Fibroblast of villous mesenchyme (primary cell): ENCODE measurements at regions not wholly inside any gene's neighbourhood (a gene's known extent, or its start where the extent isn't known, plus 50 kb on each side); places are given as distances from the start of the nearest gene placed in this dataset.
A peak's percentile ranks its signal among the peaks of the same experiment; 100 is the strongest.

Source experiments
- DNase-seq: peaks from one replicate; pipeline ENCODE4 v3.0.0-alpha.2; 2010; ENCODE audit warnings: low read depth
- H3K4me3 ChIP-seq: 2 replicates; pipeline ENCODE4 v1.5.1; 2011; ENCODE audit warnings: low read depth, mild to moderate bottlenecking, low read length
- CTCF ChIP-seq: IDR thresholded peaks from 2 replicates; pipeline ENCODE4 v1.5.1; 2012; ENCODE audit warnings: low read depth, mild to moderate bottlenecking, low read length; ENCODE audit not compliant: insufficient read depth

- TF ChIP-seq CTCF, result no peak
- DNase-seq, result no peak
- H3K4me3 ChIP-seq, result no peak overlapping the region
Measured at GRCh38 chr4:174438711-174439110, 83.6 kb downstream of the HPGD start.

GRCh38 chr4:174437749-174438148, 84.5 kb downstream of the HPGD start:
- no peak for TF ChIP-seq CTCF
- H3K4me3 ChIP-seq, result no peak overlapping the region
- DNase-seq, result peak; percentile 32

GRCh38 chr4:174437324-174437723, 85.0 kb downstream of the HPGD start:
- no peak overlapping the region for H3K4me3 ChIP-seq
- DNase-seq, result peak; percentile 48
- no peak for TF ChIP-seq CTCF

GRCh38 chr4:174436377-174436776, 85.9 kb downstream of the HPGD start:
- DNase-seq, result no peak
- H3K4me3 ChIP-seq, result no peak overlapping the region

GRCh38 chr4:174435974-174436373, 86.3 kb downstream of the HPGD start:
- H3K4me3 ChIP-seq, result no peak overlapping the region
- no peak for TF ChIP-seq CTCF
- no peak for DNase-seq

More at GRCh38 chr4:174436377-174436776, 85.9 kb downstream of the HPGD start:
- no peak for TF ChIP-seq CTCF

GRCh38 chr4:174434455-174434854, 87.8 kb downstream of the HPGD start:
- H3K4me3 ChIP-seq, result no peak overlapping the region
- DNase-seq, result no peak
- TF ChIP-seq CTCF, result no peak

GRCh38 chr4:174430576-174430975, 91.7 kb downstream of the HPGD start:
- DNase-seq, result no peak
- no peak overlapping the region for H3K4me3 ChIP-seq
- no peak for TF ChIP-seq CTCF
